Stimulated activated CD4-positive, alpha-beta T cell treated with anti-CD3 and anti-CD28 coated beads, TNF-alpha, amount 100 ng/mL, for 4 hours (primary cell): ENCODE measurements at regions not wholly inside any gene's neighbourhood (a gene's known extent, or its start where the extent isn't known, plus 50 kb on each side); places are given as distances from the start of the nearest gene placed in this dataset.
A peak's percentile ranks its signal among the peaks of the same experiment; 100 is the strongest.
"Not testable (repeated sequence)": the region's sequence is repeated elsewhere in the genome, so short reads cannot be mapped to it uniquely, and the experiment has no call there.

ENCODE experiments used
- DNase-seq, 3 experiments: peaks; one replicate each; pipeline ENCODE4 v3.0.0-alpha.2; 2020; ENCODE audit warnings: low read depth in 3 of 3

DNA sequence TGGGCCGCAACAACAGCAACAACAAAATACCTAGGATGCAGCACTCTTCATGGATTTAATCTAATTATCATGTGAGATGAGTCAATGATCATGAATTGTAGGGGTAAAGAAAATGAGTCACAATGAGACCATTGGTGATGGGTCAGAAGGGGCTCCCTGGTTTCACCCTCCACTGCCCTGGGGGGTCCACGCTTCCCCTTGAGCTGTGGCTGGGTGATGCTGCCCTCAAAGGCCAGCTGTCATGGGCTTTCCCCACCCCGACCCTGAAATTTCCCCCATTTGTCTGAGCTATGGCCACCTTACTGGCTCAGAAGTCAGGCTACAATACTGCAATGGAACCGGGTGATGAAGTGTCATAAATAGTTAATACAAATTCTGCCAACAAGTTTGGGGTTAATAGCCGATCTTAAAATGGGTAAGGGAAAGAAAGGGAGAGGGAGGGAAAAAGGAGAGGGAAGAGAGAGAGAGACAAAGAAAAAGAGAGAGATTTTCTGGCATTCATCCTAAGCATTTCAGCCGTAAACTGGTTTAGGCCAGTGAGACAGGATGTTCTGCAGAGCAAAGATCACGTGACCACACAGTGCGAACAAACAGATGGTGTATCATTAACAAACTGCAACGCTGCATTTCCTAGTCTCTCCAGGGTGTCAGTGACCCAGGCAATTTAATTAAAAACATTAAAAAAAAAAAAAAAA lies 143.4 kb upstream of the ERRFI1 start:
- DNase-seq, result peak in 1 of 3 experiments; percentile 37

GRCh38 chr1:8167936-8168335 lies 141.8 kb upstream of the ERRFI1 start:
- DNase-seq, result no peak

DNA sequence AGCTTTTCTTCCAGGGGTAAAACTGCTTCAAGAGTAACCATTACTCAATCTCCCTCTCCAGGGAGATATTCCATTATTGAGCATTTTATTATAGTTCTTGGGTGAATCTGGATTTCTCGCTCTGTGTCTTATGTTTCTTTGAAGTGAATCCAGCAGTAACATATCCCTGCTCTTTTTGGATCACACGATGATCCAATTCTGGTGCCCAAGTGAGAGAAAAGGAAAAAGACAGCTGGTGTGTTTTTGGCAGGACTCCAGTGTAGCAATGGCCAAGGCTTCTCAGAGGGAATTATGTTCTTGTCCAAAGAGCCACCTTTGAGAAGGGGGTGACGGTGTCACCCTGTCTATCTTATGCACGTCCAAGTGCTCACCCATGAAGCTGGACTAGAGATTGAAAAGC lies 140.3 kb upstream of the ERRFI1 start:
- no peak for DNase-seq

GRCh38 chr1:8165595-8166360 lies 139.7 kb upstream of the ERRFI1 start:
- no peak for DNase-seq

DNA sequence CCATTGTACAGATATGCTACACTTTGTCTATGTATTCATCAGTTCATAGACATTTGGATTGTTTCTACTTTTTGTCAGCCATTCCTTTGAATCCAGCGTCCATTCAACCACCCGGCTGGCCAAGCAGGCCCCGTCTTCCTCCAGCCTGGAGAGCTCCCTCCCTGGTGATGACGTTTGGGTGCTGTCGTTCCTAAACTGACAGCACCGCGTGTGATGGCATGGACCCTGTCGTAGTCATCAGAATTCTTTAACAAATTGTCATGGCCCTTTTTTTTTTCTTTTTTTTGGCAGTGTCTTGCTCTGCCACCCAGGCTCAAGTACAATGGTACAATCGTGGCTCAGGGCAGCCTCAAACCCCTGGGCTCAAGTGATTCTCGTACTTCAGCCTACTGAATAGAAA lies 138.6 kb upstream of the ERRFI1 start:
- DNase-seq, result no peak

DNA sequence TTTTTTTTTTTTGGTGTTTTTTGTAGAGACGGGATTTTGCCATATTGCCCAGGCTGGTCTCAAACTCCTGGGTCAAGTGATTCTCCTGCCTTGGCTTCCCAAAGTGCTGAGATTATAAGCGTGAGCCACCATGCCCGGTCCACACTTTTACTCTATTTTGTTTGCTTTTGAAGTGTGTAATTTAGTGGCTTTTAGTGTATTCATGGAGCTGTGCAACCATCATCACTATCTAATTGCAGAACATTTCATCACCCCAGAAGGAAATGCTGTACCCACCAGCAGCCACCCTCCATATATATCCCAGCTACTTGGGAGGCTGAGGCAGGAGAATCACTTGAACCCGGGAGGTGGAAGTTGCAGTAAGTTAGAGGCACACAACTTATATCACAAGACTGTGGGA lies 136.9 kb upstream of the ERRFI1 start:
- no peak for DNase-seq

- no peak for DNase-seq
These were observed 136.1 kb upstream of the ERRFI1 start for GRCh38 chr1:8162168-8162567.

DNA sequence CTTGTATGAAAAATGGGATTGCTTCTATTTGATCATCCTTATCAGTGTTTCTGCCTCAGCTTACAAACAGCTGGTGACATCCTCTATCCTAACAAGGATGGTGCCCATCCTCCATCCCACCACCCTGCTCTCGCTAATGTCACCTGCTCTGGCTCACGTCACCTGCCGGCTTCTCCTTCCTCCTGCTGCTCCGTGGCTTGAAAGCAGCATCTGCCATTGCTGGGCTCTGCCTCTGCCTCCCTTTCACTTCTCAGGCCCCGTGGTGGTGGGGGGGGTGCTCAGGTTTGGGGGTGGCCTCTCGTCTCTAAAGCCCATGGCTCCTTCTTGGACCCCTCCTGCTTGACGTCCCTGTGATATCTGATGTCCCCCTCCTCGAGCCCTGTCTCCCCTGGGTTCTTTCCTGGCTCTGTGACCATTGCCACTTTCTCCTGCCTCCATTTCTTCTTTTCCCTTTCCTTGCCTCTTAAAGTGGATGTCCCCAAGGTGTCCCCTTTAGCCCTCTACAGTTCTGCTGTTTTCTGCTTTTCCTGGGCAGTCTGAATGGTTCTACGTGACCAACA lies 135.5 kb upstream of the ERRFI1 start:
- DNase-seq, result no peak

GRCh38 chr1:8159470-8160024 lies 133.4 kb upstream of the ERRFI1 start:
- no peak for DNase-seq

GRCh38 chr1:8158995-8159394 lies 132.9 kb upstream of the ERRFI1 start:
- no peak for DNase-seq

- no peak for DNase-seq
These were observed 131.7 kb upstream of the ERRFI1 start for GRCh38 chr1:8157765-8158164.

DNA sequence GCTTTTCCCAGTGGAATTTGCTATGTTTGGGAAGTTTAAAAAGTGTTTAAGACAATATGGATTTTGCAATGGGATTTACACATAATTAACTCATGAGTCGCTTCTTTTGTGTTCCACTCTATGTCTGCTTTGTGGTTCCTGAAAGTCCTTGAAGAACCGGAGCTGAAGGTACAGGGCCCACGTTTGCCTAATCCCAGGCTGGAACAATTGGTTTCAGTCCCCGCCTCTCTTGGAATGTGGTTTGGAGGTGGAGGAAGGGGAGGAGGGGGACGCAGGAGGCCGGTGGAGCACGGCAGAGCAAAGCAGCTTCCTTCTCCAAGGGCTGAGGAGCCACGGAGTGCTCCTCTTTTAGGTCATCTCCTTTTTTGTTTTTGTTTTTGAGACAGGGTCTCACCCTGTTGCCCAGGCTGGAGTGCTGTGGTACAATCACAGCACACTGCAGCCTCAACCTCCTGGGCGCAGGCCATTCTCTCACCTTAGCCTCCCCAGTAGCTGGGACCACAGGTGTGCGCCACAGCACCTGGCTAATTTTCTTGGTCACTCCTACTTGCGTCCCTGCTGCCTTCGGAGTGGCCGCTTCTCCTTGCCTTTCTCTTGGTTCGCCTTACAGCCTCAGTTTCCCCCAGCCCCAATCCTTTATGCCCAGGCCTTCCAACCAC lies 129.5 kb upstream of the ERRFI1 start:
- no peak for DNase-seq

DNA sequence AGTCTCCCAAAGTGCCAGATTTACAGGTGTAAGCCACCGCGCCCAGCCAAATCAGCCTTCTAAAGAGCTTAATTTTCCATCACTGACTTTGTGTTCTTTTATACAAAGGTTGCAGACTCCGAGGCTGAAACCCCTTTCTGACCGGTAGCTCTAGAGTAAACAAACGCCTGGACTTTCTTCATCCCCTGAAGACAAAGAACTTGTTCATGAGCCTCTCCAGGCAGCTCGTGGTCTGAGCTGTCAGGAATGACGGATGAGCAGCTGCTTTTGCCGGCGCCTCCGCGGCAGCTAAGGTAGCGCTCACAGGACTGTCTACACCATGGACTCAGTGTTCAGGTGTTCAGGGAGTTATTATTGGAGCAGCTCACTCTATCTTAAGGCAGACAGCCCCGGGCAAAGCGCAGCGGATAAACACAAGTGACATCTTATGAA lies 128.5 kb upstream of the ERRFI1 start:
- DNase-seq, result no peak

GRCh38 chr1:8153961-8154360 lies 127.9 kb upstream of the ERRFI1 start:
- no peak for DNase-seq

DNA sequence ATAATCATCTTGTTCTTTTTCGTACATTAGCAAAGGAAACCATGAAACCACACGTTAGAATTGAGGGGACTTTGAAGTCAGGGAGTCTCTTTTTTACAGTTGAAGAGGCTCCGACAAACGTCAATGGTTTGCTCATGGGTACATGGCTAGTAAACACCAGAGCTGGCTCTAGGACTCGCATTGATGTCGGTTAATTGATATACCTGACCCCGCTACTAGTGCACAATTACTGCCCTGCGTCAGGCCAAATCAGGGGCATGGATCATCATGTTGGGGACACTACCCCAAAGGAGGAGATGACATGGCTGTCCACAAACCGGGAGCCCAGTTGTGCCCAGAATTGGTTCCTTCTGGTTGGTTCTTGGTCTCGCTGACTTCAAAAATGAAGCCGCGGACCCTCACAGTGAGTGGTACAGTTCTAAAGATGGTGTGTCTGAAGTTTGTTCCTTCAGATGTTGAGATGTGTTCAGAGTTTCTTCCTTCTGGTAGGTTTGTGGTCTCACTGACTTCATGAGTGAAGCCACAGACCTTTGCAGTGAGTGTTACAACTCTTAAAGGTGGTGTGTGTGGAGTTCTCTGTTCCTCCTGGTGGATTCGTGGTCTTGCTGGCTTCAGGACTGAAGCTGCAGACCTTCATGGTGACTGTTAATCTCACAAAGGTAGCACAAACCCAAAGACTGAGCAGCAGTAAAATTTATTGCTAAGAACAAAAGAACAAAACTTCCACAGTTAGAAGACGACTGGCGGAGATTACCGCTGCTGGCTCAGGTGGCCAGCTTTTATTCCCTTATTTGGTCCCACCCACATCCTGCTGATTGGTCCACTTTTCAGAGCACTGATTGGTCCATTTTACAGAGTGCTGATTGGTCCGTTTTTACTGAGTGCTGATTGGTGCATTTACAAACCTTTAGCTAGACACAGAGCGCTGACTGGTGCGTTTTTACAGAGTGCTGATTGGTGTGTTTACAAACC lies 126.9 kb upstream of the ERRFI1 start:
- no peak for DNase-seq

DNA sequence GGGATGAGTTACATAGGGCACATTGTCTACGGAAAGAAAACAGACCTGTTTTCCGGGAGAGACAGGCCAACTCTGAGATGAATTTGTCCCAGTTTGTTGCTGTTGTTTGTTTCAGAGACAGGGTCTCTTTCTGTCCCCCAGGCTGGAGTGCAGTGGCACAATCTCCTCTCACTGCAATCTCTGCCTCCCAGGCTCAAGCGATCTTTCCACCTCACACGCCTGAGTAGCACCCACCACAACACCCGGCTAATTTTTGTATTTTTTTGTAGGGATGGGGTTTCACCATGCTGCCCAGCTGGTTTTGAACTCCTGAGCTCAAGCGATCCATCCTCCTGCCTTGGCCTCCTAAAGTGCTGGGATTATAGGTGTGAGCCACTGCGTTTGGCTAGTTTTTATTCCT lies 125.5 kb upstream of the ERRFI1 start:
- DNase-seq, result no peak

GRCh38 chr1:8149756-8150155 lies 123.6 kb upstream of the ERRFI1 start:
- DNase-seq, result not testable (repeated sequence)

- DNase-seq, result no peak
These were observed 121.8 kb upstream of the ERRFI1 start for GRCh38 chr1:8147956-8148355.

GRCh38 chr1:8146257-8146855 lies 120.2 kb upstream of the ERRFI1 start:
- DNase-seq, result no peak

DNA sequence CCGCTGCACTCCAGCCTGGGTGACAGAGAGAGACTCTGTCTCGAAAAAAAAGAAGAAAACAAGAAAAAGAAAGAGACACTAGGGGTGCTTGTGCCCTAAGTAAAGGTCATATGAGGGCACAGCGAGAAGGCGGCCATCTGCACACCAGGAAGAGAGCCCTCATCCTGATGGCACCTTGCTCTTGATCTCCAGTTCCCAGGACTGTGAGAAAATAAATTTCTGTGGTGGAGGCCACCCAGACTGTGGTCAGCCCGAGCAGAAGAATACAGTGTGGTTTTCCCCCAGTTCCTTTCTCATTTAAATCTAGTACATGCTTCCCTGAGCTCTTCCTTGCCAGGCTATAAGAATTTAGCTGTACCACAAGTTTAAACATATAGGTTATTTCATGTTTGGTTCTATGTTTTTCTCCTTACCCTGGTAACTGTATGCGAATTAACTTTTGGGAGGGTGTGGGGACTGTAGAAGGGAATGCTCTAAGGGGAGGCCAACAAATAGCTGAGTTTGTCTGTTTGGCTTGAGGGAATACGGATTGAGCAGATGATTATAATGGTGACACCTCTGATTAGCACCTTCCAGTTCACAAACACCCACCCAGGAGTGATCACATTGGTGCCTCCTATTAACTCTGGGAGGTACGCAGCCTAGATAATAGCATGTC lies 119.6 kb upstream of the ERRFI1 start:
- DNase-seq, result no peak
